HepG2 (cell line): ENCODE measurements at regions not wholly inside any gene's neighbourhood (a gene's known extent, or its start where the extent isn't known, plus 50 kb on each side); places are given as distances from the start of the nearest gene placed in this dataset.

Experiments used
- ATAC-seq: fragments of 200-7000 bp; cut with Tn5 transposase; 3 replicates; pipeline ENCODE4 v1.9.1; 2020; ENCODE audit warnings: mild to moderate bottlenecking, moderate library complexity
- BruUV-seq: library from RNA; stranded (reverse); fragments of 400-500 nt; replicated peaks from 2 replicates; lab custom pipeline; 2021; lab: Mats Ljungman, UMichigan
- CTCF ChIA-PET: fragments of 300-600 bp; formaldehyde crosslinking; extraction: SDS; loops from one replicate; lab custom pipeline; 2021; ENCODE audit warnings: low total read pairs, inconsistent platforms, low intra/inter-chr PET ratio; lab: Yijun Ruan, JAX
- POLR2A ChIA-PET: fragments of 350-600 bp; sonication (Branson Sonifier 250); formaldehyde crosslinking; loops from one replicate; lab custom pipeline; 2020; ENCODE audit warnings: antibody characterized with exemption, inconsistent platforms; lab: Yijun Ruan, JAX
- DNase-seq: peaks from one replicate; pipeline ENCODE4 v3.0.0-alpha.2; 2015; ENCODE audit warnings: low spot score
- FAIRE-seq: peaks from 3 replicates; lab custom pipeline; 2011; peaks lifted over from hg19 to GRCh38; lab: Jason Lieb, UNC
- H2AFZ ChIP-seq: one replicate; pipeline ENCODE4 v1.6.1; 2011; ENCODE audit warnings: low read length, inconsistent platforms
- H3K27ac ChIP-seq: fragments of 300-600 bp; 3 replicates; pipeline ENCODE4 v1.8.0; 2011; ENCODE audit warnings: mixed run types, mild to moderate bottlenecking, mixed read lengths, low read length, inconsistent platforms; ENCODE audit not compliant: insufficient read depth; ENCODE audit errors: extremely low read length
- H3K27me3 ChIP-seq, 2 experiments: fragments of 200-600 bp in 1 of 2; 2 replicates in 1 of 2; 3 replicates in 1 of 2; pipeline versions ENCODE4 v1.6.0 to v1.8.0; 2011; ENCODE audit warnings: low read length in 2 of 2, mild to moderate bottlenecking in 2 of 2, moderate library complexity in 2 of 2, inconsistent platforms in 1 of 2; ENCODE audit not compliant: insufficient read depth in 2 of 2, control insufficient read depth in 1 of 2
- H3K36me3 ChIP-seq, 2 experiments: fragments of 200-600 bp in 1 of 2; replicated peaks in 1 of 2; 2 replicates in 1 of 2; 3 replicates in 1 of 2; pipeline versions ENCODE4 v1.5.1 to v1.8.0; 2011; ENCODE audit warnings: low read length in 2 of 2, inconsistent platforms in 1 of 2; ENCODE audit not compliant: insufficient read depth in 2 of 2, control insufficient read depth in 1 of 2
- H3K4me1 ChIP-seq: 2 replicates; pipeline ENCODE4 v1.5.1; 2012; ENCODE audit warnings: low read length, inconsistent platforms; ENCODE audit not compliant: insufficient read depth
- H3K4me2 ChIP-seq: 2 replicates; pipeline ENCODE4 v1.6.0; 2011; ENCODE audit warnings: low read depth, low read length, inconsistent platforms
- H3K4me3 ChIP-seq, 3 experiments: fragments of 200-600 bp in 1 of 3; sonication (generic), shearing (Covaris generic) in 1 of 3; replicated peaks in 1 of 3; 2 replicates each; pipeline ENCODE4 v1.5.1; 2011 to 2016; ENCODE audit warnings: low read length in 3 of 3, inconsistent platforms in 2 of 3, low read depth in 2 of 3, mild to moderate bottlenecking in 2 of 3, control low read depth in 1 of 3, mixed read lengths in 1 of 3; ENCODE audit not compliant: insufficient read depth in 1 of 3
- H3K79me2 ChIP-seq: one replicate; pipeline ENCODE4 v1.6.1; 2011; ENCODE audit warnings: low read length, inconsistent platforms; ENCODE audit not compliant: insufficient read depth
- H3K9ac ChIP-seq: 2 replicates; pipeline ENCODE4 v1.6.0; 2011; ENCODE audit warnings: mild to moderate bottlenecking, low read depth, low read length, inconsistent platforms; ENCODE audit not compliant: insufficient read depth
- H3K9me3 ChIP-seq: 2 replicates; pipeline ENCODE4 v1.5.1; 2012; ENCODE audit warnings: mild to moderate bottlenecking, low read length
- H4K20me1 ChIP-seq: 2 replicates; pipeline ENCODE4 v1.6.0; 2011; ENCODE audit warnings: inconsistent platforms, mild to moderate bottlenecking, low read length, moderate library complexity; ENCODE audit not compliant: insufficient read depth
- CHCHD3 ChIP-seq: sonication (generic); formaldehyde crosslinking; IDR thresholded peaks from 2 replicates; pipeline ENCODE4 v1.8.0; 2022; ENCODE audit warnings: mild to moderate bottlenecking, missing genetic modification reagents, moderate library complexity
- CREM ChIP-seq, 2 experiments: sonication (generic) in 1 of 2; formaldehyde crosslinking in 1 of 2; IDR thresholded peaks; 2 replicates each; pipeline versions ENCODE4 v1.4.0 to v1.6.1; 2016 to 2020; ENCODE audit warnings: antibody characterized with exemption in 1 of 2, mild to moderate bottlenecking in 1 of 2, missing genetic modification reagents in 1 of 2
- HNF4G ChIP-seq, 2 experiments: sonication (generic) in 1 of 2; formaldehyde crosslinking in 1 of 2; IDR thresholded peaks; 2 replicates each; pipeline versions ENCODE4 v1.4.0 to v1.6.1; 2011 to 2020; ENCODE audit warnings: borderline replicate concordance in 2 of 2, low read depth in 2 of 2, mild to moderate bottlenecking in 2 of 2, low read length in 1 of 2, missing genetic modification reagents in 1 of 2, moderate library complexity in 1 of 2
- HOXD1 ChIP-seq: sonication (generic); formaldehyde crosslinking; IDR thresholded peaks from 2 replicates; pipeline ENCODE4 v1.5.0; 2020; ENCODE audit warnings: missing genetic modification reagents
- ISX ChIP-seq: sonication (generic); formaldehyde crosslinking; conservative IDR thresholded peaks from 2 replicates; pipeline ENCODE4 v1.5.0; 2020; ENCODE audit warnings: missing genetic modification reagents
- KDM3A ChIP-seq: IDR thresholded peaks from 2 replicates; pipeline ENCODE4 v1.6.1; 2018; ENCODE audit warnings: low read depth, missing compliant biosample characterization
- PITX1 ChIP-seq: sonication (generic); formaldehyde crosslinking; IDR thresholded peaks from 2 replicates; pipeline ENCODE4 v1.5.1; 2020; ENCODE audit warnings: mild to moderate bottlenecking, missing genetic modification reagents
- TBP ChIP-seq: sonication (generic); formaldehyde crosslinking; IDR thresholded peaks from 2 replicates; pipeline ENCODE4 v1.5.0; 2020; ENCODE audit warnings: missing genetic modification reagents
- U2AF2 ChIP-seq: fragments of 200-400 bp; formaldehyde crosslinking; IDR thresholded peaks from 2 replicates; pipeline ENCODE4 v1.6.1; 2017; ENCODE audit warnings: low read depth, mild to moderate bottlenecking, low read length
- YEATS2 ChIP-seq: sonication (generic); formaldehyde crosslinking; IDR thresholded peaks from 2 replicates; pipeline ENCODE4 v1.4.0; 2020; ENCODE audit warnings: missing genetic modification reagents, borderline replicate concordance
- ZNF17 ChIP-seq: sonication (generic); formaldehyde crosslinking; IDR thresholded peaks from 2 replicates; pipeline ENCODE4 v1.5.0; 2020; ENCODE audit warnings: mild to moderate bottlenecking, missing genetic modification reagents
- ZNF383 ChIP-seq: sonication (generic); formaldehyde crosslinking; IDR thresholded peaks from 2 replicates; pipeline ENCODE4 v1.4.0; 2020; ENCODE audit warnings: missing genetic modification reagents, mild to moderate bottlenecking, borderline replicate concordance
- ZNF670 ChIP-seq: sonication (generic); formaldehyde crosslinking; IDR thresholded peaks from 2 replicates; pipeline ENCODE4 v1.8.0; 2022; ENCODE audit warnings: mild to moderate bottlenecking, missing genetic modification reagents, borderline replicate concordance
- ZNF768 ChIP-seq: sonication (generic); formaldehyde crosslinking; IDR thresholded peaks from 2 replicates; pipeline ENCODE4 v1.4.0; 2020; ENCODE audit warnings: missing genetic modification reagents
- WGBS: methylation state at CpG from one replicate; pipeline ENCODE4 v1.1.6; 2017; ENCODE audit warnings: low lambda C conversion rate; 5-methylcytosine and 5-hydroxymethylcytosine counted together
- in situ Hi-C: cut with HindIII; loops from 2 replicates; pipeline ENCODE4 v1.10.0; 2017; ENCODE audit warnings: low pct_unique_long_range_greater_than_20kb; ENCODE audit not compliant: extremely low pct_ligation_motif_present
- intact Hi-C: fragments of 100-400 bp; cut with micrococcal nuclease; formaldehyde crosslinking; loops from one replicate; pipeline ENCODE4 v1.10.0; 2022; ENCODE audit not compliant: unreplicated experiment
- TF ChIP-seq, protein P1 (sequence below): sonication (generic); formaldehyde crosslinking; IDR thresholded peaks from 2 replicates; pipeline ENCODE4 v1.9.0; 2021; ENCODE audit warnings: missing genetic modification reagents, borderline replicate concordance

DNA sequence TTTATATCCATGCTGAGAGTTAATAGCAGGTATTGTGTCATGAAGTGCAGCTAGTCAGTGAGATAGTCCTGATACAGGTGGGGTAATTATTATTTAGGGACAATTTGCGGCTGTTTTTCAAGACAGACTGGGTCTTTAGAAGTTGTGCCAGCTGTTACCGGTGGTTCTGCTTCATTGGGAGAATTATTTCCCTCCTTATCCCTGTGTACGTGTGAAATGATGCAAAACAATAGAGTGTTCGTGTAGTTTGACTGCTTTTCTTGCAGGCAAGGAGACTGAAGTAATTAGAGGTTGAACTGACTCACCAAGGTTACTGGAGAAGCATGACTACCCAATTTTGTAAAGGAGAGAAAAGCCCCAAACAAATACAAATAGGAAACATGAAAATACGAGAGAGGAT, 101.7 kb downstream of the ARRDC3 start:
- Histone ChIP-seq H3K27ac (no peak overlapping the region), H2AFZ (no peak overlapping the region), H3K36me3 (no peaks in the 10 kb centered on the region), H3K27me3 (no peaks in the 10 kb centered on the region), H3K9ac (no peak overlapping the region), H3K79me2 (no peaks in the 10 kb centered on the region), H3K4me1 (peaks cover 32% of the 10 kb centered on the region), H3K4me2 (peak overlapping the region; percentile 79), H3K9me3 (peaks cover 7% of the 10 kb centered on the region; the same call in 1 of the 2 replicates), H3K4me3 (peak overlapping the region in 2 of 3 experiments; percentile 43 to 71; a peak in 2 of 6 replicates), H4K20me1 (no peaks in the 10 kb centered on the region)
- no peak for FAIRE-seq
- DNase-seq: no peak
- no TSS peak for BruUV-seq
- WGBS: 65% methylated on average over 5 of the region's 5 CpGs
- no peak for ATAC-seq
- intact Hi-C loops (no loop called here), in situ Hi-C loops (no loop called here)
- CTCF ChIA-PET: no interaction called here
- POLR2A ChIA-PET: no interaction called here
- no peak for TF ChIP-seq PITX1
- 0 out of 2 replicates have a peak, but pooled peaks have one; percentile 8 for TF ChIP-seq ZNF670 (CRISPR knock-in tag)
- no peak for TF ChIP-seq ISX (CRISPR knock-in tag)
- TF ChIP-seq CREM (IDR thresholded peaks at IDR 0.05): 0 out of 2 replicates have a peak, but pooled peaks have one; percentile 1
- no peak for TF ChIP-seq CREM (CRISPR knock-in tag; IDR thresholded peaks at IDR 0.05)
- TF ChIP-seq YEATS2 (CRISPR knock-in tag): no peak
- no peak for TF ChIP-seq TBP

DNA sequence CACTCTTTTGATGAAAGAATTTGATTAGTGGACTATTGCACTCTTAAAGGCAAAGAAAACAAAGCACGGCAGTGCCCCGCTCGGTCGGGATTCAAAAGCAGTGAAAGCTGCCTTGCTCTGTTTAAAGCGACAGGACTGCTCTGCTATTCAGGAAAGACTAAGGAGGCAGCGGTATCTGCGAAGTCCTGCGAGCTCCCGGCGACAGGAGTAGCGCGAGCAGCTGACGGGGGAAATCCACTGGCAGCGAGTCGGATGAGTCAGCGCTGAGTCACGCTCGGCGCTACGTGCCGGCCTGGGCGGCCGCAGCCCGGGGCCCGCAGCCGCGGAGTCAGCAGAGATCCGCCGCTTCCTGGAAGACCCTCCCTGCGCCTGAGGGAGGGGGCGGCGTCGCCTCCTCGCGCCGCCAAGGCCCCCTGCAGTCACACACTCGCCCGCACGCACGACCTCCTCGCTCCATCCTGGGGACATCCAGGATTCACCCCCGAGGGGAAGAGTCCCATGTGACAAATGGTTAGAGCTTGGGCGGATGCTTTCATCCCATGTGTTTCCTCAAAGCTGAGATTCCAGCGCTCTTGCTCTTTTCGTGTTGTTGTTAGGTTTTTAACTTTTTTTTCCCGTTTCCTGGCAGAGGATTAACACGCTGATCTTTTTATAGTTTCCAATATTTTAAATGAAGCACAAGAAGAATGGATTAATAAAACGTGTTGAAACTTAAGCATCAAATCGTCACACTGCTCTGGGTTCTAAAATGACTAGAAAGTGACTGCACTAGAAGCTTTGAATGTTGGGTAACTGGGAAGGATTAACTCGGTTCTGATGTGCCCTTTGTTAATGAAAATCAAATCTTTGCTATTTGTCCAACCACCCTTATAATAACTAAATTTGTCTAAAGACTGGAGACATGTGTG, 102.5 kb downstream of the ARRDC3 start:
- peak; percentile 66 for FAIRE-seq
- WGBS: 8% methylated on average over 15 of the region's 50 CpGs
- no peaks in the 10 kb centered on the region for H3K36me3 ChIP-seq
- peak overlapping the region; percentile 96 for H2AFZ ChIP-seq
- BruUV-seq: no TSS peak
- peak; percentile 74 for DNase-seq
- ChIA-PET POLR2A (interaction anchor here (0.6 to 1.3 kb wide), 2 partner anchors 100 to 103 kb away, joined by 4 to 7 read pairs; partner anchors contain the start of gene ARRDC3), CTCF (no interaction called here)
- H3K79me2 ChIP-seq: no peaks in the 10 kb centered on the region
- in situ Hi-C loops: no loop called here
- H3K27ac ChIP-seq: peak overlapping the region; percentile 27
- peak overlapping the region; percentile 43 to 71 (median 57) for H3K4me3 ChIP-seq
- intact Hi-C loops: loop anchor here (1.0 kb wide), 1 partner anchor 101 kb away; no protein-coding TSS in a partner anchor
- peak overlapping the region; percentile 65 for H3K9ac ChIP-seq
- H3K9me3 ChIP-seq: peaks cover 7% of the 10 kb centered on the region; the same call in 1 of the 2 replicates
- no peaks in the 10 kb centered on the region for H3K27me3 ChIP-seq
- no peaks in the 10 kb centered on the region for H4K20me1 ChIP-seq
- peaks cover 32% of the 10 kb centered on the region for H3K4me1 ChIP-seq
- ATAC-seq: peak; percentile 99
- peak overlapping the region; percentile 79 for H3K4me2 ChIP-seq
- peak; percentile 96 for TF ChIP-seq KDM3A (CRISPR knock-in tag)
- 0 out of 2 replicates have a peak, but pooled peaks have one; percentile 36 for TF ChIP-seq HOXD1 (CRISPR knock-in tag)
- no peak for TF ChIP-seq ZNF17 (CRISPR knock-in tag)
- no peak for TF ChIP-seq ZNF383 (CRISPR knock-in tag)
- TF ChIP-seq HNF4G (IDR thresholded peaks at IDR 0.05; ENCODE audit: borderline replicate concordance, low read depth, low read length): no peak
- no peak for TF ChIP-seq HNF4G (CRISPR knock-in tag; IDR thresholded peaks at IDR 0.05; ENCODE audit: borderline replicate concordance, low read depth)
- no peak for TF ChIP-seq U2AF2
- TF ChIP-seq CHCHD3 (CRISPR knock-in tag): no peak
- TF ChIP-seq ZNF768 (CRISPR knock-in tag): peak; percentile 56; the same call in 1 of the 2 replicates
- TF ChIP-seq, protein P1, sequence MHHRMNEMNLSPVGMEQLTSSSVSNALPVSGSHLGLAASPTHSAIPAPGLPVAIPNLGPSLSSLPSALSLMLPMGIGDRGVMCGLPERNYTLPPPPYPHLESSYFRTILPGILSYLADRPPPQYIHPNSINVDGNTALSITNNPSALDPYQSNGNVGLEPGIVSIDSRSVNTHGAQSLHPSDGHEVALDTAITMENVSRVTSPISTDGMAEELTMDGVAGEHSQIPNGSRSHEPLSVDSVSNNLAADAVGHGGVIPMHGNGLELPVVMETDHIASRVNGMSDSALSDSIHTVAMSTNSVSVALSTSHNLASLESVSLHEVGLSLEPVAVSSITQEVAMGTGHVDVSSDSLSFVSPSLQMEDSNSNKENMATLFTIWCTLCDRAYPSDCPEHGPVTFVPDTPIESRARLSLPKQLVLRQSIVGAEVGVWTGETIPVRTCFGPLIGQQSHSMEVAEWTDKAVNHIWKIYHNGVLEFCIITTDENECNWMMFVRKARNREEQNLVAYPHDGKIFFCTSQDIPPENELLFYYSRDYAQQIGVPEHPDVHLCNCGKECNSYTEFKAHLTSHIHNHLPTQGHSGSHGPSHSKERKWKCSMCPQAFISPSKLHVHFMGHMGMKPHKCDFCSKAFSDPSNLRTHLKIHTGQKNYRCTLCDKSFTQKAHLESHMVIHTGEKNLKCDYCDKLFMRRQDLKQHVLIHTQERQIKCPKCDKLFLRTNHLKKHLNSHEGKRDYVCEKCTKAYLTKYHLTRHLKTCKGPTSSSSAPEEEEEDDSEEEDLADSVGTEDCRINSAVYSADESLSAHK (CRISPR knock-in tag): no peak
